Esophagus squamous epithelium (tissue), 4 donors: ENCODE measurements at regions not wholly inside any gene's neighbourhood (a gene's known extent, or its start where the extent isn't known, plus 50 kb on each side); places are given as distances from the start of the nearest gene placed in this dataset.

Experiments used
- CTCF ChIP-seq, 6 experiments: fragments of 450-650 bp in 4 of 6; fragments of 200-600 bp in 2 of 6; sonication (generic) in 2 of 6; IDR thresholded peaks; one replicate each; pipeline ENCODE4 v1.5.1; 2016 to 2019; ENCODE audit warnings: antibody characterized with exemption in 6 of 6, mild to moderate bottlenecking in 4 of 6, moderate library complexity in 4 of 6
- POLR2A ChIP-seq, 4 donors: fragments of 450-650 bp; IDR thresholded peaks; one replicate each; pipeline ENCODE4 v1.6.1; 2017; ENCODE audit warnings: antibody characterized with exemption in 4 of 4, mild to moderate bottlenecking in 4 of 4, moderate library complexity in 3 of 4

GRCh38 chr21:23574932-23575331, 2032.3 kb downstream of the MRPL39 start:
- TF ChIP-seq CTCF (IDR thresholded peaks at IDR 0.05) = no peak
- no peak for TF ChIP-seq POLR2A (IDR thresholded peaks at IDR 0.05)
